GM12865 (cell line): ENCODE measurements at regions not wholly inside any gene's neighbourhood (a gene's known extent, or its start where the extent isn't known, plus 50 kb on each side); places are given as distances from the start of the nearest gene placed in this dataset.

ENCODE experiments used
- DNase-seq: peaks from one replicate; pipeline ENCODE4 v3.0.0; 2010; ENCODE audit warnings: low read depth
- H3K4me3 ChIP-seq: 2 replicates; pipeline ENCODE4 v1.5.1; 2011; ENCODE audit warnings: mild to moderate bottlenecking, low read depth, low read length, control low read depth
- TF ChIP-seq, protein P1 (sequence below): IDR thresholded peaks from 2 replicates; pipeline ENCODE4 v1.5.1; 2011; ENCODE audit warnings: low read length, control low read depth, low read depth, inconsistent platforms; ENCODE audit not compliant: insufficient read depth; ENCODE audit errors: missing control alignments

DNA sequence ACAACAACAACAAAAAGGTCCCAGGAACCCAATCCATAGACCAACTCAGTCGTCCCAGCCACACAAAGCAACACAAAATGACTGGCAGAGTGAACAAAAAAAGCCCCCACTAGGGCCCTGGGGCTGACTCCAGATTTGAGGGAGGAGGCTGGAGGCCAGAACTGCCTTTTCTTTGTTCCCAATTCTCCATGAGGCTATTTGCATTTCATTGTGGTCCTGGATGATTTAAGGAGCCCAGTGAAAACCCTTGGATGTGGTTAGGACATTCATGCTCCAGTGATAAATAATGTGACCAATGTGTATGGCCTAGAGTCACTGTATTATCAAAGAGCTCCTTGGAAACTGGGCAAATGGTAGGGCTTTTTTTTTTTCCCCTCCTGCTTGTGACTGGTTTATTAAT, 192.9 kb downstream of the NUAK1 start:
- DNase-seq: no peak
- H3K4me3 ChIP-seq: no peak overlapping the region
- TF ChIP-seq, protein P1, sequence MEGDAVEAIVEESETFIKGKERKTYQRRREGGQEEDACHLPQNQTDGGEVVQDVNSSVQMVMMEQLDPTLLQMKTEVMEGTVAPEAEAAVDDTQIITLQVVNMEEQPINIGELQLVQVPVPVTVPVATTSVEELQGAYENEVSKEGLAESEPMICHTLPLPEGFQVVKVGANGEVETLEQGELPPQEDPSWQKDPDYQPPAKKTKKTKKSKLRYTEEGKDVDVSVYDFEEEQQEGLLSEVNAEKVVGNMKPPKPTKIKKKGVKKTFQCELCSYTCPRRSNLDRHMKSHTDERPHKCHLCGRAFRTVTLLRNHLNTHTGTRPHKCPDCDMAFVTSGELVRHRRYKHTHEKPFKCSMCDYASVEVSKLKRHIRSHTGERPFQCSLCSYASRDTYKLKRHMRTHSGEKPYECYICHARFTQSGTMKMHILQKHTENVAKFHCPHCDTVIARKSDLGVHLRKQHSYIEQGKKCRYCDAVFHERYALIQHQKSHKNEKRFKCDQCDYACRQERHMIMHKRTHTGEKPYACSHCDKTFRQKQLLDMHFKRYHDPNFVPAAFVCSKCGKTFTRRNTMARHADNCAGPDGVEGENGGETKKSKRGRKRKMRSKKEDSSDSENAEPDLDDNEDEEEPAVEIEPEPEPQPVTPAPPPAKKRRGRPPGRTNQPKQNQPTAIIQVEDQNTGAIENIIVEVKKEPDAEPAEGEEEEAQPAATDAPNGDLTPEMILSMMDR: no peak

- H3K4me3 ChIP-seq: no peak overlapping the region
- TF ChIP-seq, protein P1: no peak
- DNase-seq: no peak
Measured at GRCh38 chr12:105946493-105946901, 192.3 kb downstream of the NUAK1 start.

DNA sequence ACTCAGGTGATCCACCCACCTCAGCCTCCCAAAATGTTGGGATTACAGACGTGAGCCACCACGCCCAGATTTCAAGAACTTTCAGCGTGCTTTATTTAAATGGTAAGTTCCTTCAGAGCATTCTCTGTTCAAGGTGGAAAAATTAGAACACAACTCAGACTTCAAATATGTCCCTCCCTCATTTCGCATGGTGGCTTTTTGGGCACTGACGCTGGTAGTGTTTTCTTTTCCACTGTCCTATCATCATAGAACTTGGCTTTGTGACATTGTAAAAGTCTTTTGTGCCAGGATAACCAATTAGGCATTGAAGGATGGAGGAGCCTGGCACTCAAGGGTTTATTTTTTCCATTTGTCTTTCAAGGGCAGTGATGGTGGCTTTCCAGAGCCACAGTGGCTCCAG, 190.8 kb downstream of the NUAK1 start:
- no peak for DNase-seq
- TF ChIP-seq, protein P1: no peak
- H3K4me3 ChIP-seq: no peak overlapping the region

- TF ChIP-seq, protein P1: no peak
- DNase-seq: no peak
- H3K4me3 ChIP-seq: no peak overlapping the region
Measured at GRCh38 chr12:105948331-105948730, 190.4 kb downstream of the NUAK1 start.

- TF ChIP-seq, protein P1: no peak
- H3K4me3 ChIP-seq: no peak overlapping the region
- no peak for DNase-seq
Measured at GRCh38 chr12:105949391-105949790, 189.4 kb downstream of the NUAK1 start.

DNA sequence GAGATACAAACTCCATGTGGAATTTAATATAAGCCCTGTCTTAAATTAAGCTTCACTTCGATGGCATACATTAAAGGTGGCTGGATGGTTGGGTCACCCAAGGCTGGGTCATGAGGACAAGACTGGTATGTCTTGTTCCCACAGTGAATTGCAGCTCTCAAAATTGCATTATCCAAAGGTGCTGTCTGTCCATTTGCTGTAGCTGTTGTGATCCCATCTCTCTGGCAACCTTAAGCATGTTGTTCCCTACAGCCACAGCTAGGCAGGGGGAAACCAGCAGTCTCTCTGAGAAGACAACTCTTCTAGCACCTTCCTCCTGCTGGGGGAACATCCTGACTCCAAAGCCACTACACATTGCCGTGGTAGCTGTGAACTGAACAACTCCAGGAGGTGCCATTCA, 187.0 kb downstream of the NUAK1 start:
- no peak for DNase-seq
- TF ChIP-seq, protein P1: no peak
- H3K4me3 ChIP-seq: no peak overlapping the region
